ENCODE measurements at regions not wholly inside any gene's neighbourhood (a gene's known extent, or its start where the extent isn't known, plus 50 kb on each side); places are given as distances from the start of the nearest gene placed in this dataset.
"Not testable (repeated sequence)": the region's sequence is repeated elsewhere in the genome, so short reads cannot be mapped to it uniquely, and the experiment has no call there.

- no peak for DNase-seq
- no peak overlapping the region for H3K4me3 Mint-ChIP-seq
- no peak overlapping the region for H3K4me2 ChIP-seq (ENCODE audit: insufficient read depth, insufficient read length, low read length)
- H3K23me2 ChIP-seq (ENCODE audit: insufficient read length, low read depth, low read length, poor library complexity, severe bottlenecking), result no peaks in the 10 kb centered on the region
- peaks cover 7 to 9% of the 10 kb centered on the region in 2 experiments for H3K4me1 Mint-ChIP-seq
- H4K5ac ChIP-seq (ENCODE audit: insufficient read length, low read depth, low read length), result no peak overlapping the region
- H2BK15ac ChIP-seq (ENCODE audit: low read depth, low read length), result no peak overlapping the region
- peaks cover 8 to 17% of the 10 kb centered on the region in 2 experiments; a peak in 4 of 5 replicates for H3K9me3 Mint-ChIP-seq
- H4K91ac ChIP-seq (ENCODE audit: insufficient read length, low read depth, low read length), result no peak overlapping the region
- no peak overlapping the region for H3K14ac ChIP-seq (ENCODE audit: insufficient read depth, low read length)
- no peaks in the 10 kb centered on the region for H3K27me3 Mint-ChIP-seq (ENCODE audit: low read depth)
- no peak overlapping the region for H3K18ac ChIP-seq (ENCODE audit: insufficient read length, low read depth, low read length)
- H3K56ac ChIP-seq (ENCODE audit: insufficient read length, low read depth, low read length), result no peak overlapping the region
- TF ChIP-seq CTCF (conservative IDR thresholded peaks at IDR 0.05), result no peak
- no peak overlapping the region for H3K4ac ChIP-seq (ENCODE audit: low read depth, low read length)
- no peak overlapping the region for H2BK12ac ChIP-seq (ENCODE audit: insufficient read length, low read depth, low read length)
- no peaks in the 10 kb centered on the region for H4K20me1 ChIP-seq (ENCODE audit: control insufficient read depth, insufficient read depth, insufficient read length)
- H3K4me1 ChIP-seq (ENCODE audit: insufficient read depth, low read length), result peaks cover 3% of the 10 kb centered on the region; the same call in 1 of the 2 replicates
- H3K79me2 ChIP-seq (ENCODE audit: insufficient read depth, low read length), result no peaks in the 10 kb centered on the region
- H2BK5ac ChIP-seq (ENCODE audit: insufficient read length, low read length), result no peak overlapping the region
- no peak overlapping the region for H3K9ac ChIP-seq (ENCODE audit: extremely low read depth, insufficient read length, low read length)
- H3K9me3 ChIP-seq (ENCODE audit: control insufficient read depth, low read depth, low read length), result no peaks in the 10 kb centered on the region
- no peak overlapping the region for H2BK120ac ChIP-seq (ENCODE audit: low read depth, low read length, poor library complexity, severe bottlenecking)
- WGBS (ENCODE audit: extremely low coverage, insufficient read length, low lambda C conversion rate), result no CpG with 5 or more reads among the region's 2 CpGs
- no peak overlapping the region for H2AK5ac ChIP-seq (ENCODE audit: insufficient read length, low read length)
- peaks cover 0 to 1% (median 0%) of the 10 kb centered on the region in 3 experiments; a peak in 1 of 7 replicates for H3K36me3 Mint-ChIP-seq (ENCODE audit: insufficient read depth in 1 of 3, low read depth in 3 of 3)
- no peak overlapping the region for H3K27ac ChIP-seq (ENCODE audit: insufficient read length, low read depth, low read length)
- H4K8ac ChIP-seq (replicated peaks; ENCODE audit: insufficient read length, low read depth, low read length), result no peak overlapping the region
- H2BK20ac ChIP-seq (ENCODE audit: low read depth, low read length, poor library complexity, severe bottlenecking), result no peak overlapping the region
- H3T11ph ChIP-seq (ENCODE audit: low read length), result no peak overlapping the region
- H3K27ac Mint-ChIP-seq, result no peak overlapping the region
- H2AFZ ChIP-seq (ENCODE audit: low read length), result no peak overlapping the region
- no peaks in the 10 kb centered on the region for H3K79me1 ChIP-seq (ENCODE audit: insufficient read depth, low read depth, low read length, poor library complexity, severe bottlenecking)
- no peaks in the 10 kb centered on the region for H3K27me3 ChIP-seq (ENCODE audit: insufficient read depth, low read length)
- H3K23ac ChIP-seq (ENCODE audit: insufficient read length, low read depth, low read length), result no peak overlapping the region
Observed at GRCh38 chr6:84953111-84953755, 188.8 kb upstream of the TBX18 start.

- H3K4me2 ChIP-seq (ENCODE audit: insufficient read depth, insufficient read length, low read length); H2BK120ac ChIP-seq (ENCODE audit: low read depth, low read length, poor library complexity, severe bottlenecking); H3K27me3 Mint-ChIP-seq (ENCODE audit: low read depth); H3K23ac ChIP-seq (ENCODE audit: insufficient read length, low read depth, low read length); H2BK20ac ChIP-seq (ENCODE audit: low read depth, low read length, poor library complexity, severe bottlenecking); H3K79me2 ChIP-seq (ENCODE audit: insufficient read depth, low read length); H3K4ac ChIP-seq (ENCODE audit: low read depth, low read length); H4K5ac ChIP-seq (ENCODE audit: insufficient read length, low read depth, low read length); H3K56ac ChIP-seq (ENCODE audit: insufficient read length, low read depth, low read length); H3K4me3 Mint-ChIP-seq; H3K27me3 ChIP-seq (ENCODE audit: insufficient read depth, low read length); DNase-seq; H2AK5ac ChIP-seq (ENCODE audit: insufficient read length, low read length); H3K14ac ChIP-seq (ENCODE audit: insufficient read depth, low read length); H3K36me3 Mint-ChIP-seq (ENCODE audit: insufficient read depth in 1 of 3, low read depth in 3 of 3); H2BK15ac ChIP-seq (ENCODE audit: low read depth, low read length); H3K9me3 ChIP-seq (ENCODE audit: control insufficient read depth, low read depth, low read length); H3T11ph ChIP-seq (ENCODE audit: low read length); H4K8ac ChIP-seq (replicated peaks; ENCODE audit: insufficient read length, low read depth, low read length); H3K4me1 Mint-ChIP-seq; H2BK12ac ChIP-seq (ENCODE audit: insufficient read length, low read depth, low read length); H4K20me1 ChIP-seq (ENCODE audit: control insufficient read depth, insufficient read depth, insufficient read length); H4K91ac ChIP-seq (ENCODE audit: insufficient read length, low read depth, low read length); H2BK5ac ChIP-seq (ENCODE audit: insufficient read length, low read length); H3K79me1 ChIP-seq (ENCODE audit: insufficient read depth, low read depth, low read length, poor library complexity, severe bottlenecking); H3K23me2 ChIP-seq (ENCODE audit: insufficient read length, low read depth, low read length, poor library complexity, severe bottlenecking); H3K9ac ChIP-seq (ENCODE audit: extremely low read depth, insufficient read length, low read length); H3K27ac ChIP-seq (ENCODE audit: insufficient read length, low read depth, low read length); H3K4me1 ChIP-seq (ENCODE audit: insufficient read depth, low read length); H2AFZ ChIP-seq (ENCODE audit: low read length); H3K18ac ChIP-seq (ENCODE audit: insufficient read length, low read depth, low read length): not testable (repeated sequence)
- WGBS (ENCODE audit: extremely low coverage, insufficient read length, low lambda C conversion rate), result no CpG with 5 or more reads among the region's 7 CpGs
- peaks cover 16 to 26% of the 10 kb centered on the region in 2 experiments; a peak in 4 of 5 replicates for H3K9me3 Mint-ChIP-seq
- H3K27ac Mint-ChIP-seq, result peak overlapping the region in 1 of 3 experiments; percentile 82; a peak in 2 of 7 replicates
Observed at GRCh38 chr6:84944926-84945325, 180.5 kb upstream of the TBX18 start.

All from H9 (cell line).